M059J (cell line): ENCODE measurements at regions not wholly inside any gene's neighbourhood (a gene's known extent, or its start where the extent isn't known, plus 50 kb on each side); places are given as distances from the start of the nearest gene placed in this dataset.
"Not testable (repeated sequence)": the region's sequence is repeated elsewhere in the genome, so short reads cannot be mapped to it uniquely, and the experiment has no call there.

Experiments used
- DNase-seq: peaks from one replicate; pipeline ENCODE4 v3.0.0-alpha.2; 2012; ENCODE audit warnings: low read depth

DNA sequence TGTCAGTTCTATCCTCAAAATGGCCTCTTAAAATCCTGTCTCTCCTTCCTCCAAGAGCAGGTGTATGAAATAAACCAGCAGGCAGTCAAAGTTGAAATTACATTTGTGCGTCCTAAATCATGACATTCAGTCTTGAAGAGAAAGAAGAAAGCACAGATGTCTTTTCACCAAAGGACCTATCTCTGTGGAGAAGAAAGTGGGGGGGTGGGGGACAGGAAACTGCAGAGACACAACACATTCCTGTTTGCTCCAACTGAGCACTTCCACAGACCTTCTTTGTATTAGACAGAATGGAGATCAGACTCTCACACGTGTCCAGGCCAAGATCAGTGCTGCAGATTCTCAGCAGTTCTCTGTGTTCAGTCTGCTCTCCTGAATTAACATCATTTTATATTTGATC, 471.9 kb upstream of the RGMB start:
- DNase-seq, result no peak

DNA sequence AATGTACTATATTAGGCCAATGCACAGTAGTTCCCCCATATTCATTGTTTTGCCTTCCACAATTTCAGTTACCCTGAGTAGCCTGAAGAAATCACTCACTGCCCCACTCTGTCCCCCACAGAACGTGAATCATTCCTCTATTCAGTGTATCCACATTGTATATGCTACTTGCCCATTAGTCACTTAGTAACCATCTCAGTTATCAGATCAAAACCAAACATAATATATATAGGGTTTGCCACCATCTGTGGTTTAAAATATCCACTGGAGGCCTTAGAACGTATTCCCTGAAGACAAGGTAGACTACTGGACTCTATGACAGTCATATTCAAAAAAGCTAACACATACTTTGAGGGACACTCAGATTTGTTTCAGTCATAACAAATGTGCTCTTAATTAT, 465.7 kb upstream of the RGMB start:
- DNase-seq, result peak; percentile 85

DNA sequence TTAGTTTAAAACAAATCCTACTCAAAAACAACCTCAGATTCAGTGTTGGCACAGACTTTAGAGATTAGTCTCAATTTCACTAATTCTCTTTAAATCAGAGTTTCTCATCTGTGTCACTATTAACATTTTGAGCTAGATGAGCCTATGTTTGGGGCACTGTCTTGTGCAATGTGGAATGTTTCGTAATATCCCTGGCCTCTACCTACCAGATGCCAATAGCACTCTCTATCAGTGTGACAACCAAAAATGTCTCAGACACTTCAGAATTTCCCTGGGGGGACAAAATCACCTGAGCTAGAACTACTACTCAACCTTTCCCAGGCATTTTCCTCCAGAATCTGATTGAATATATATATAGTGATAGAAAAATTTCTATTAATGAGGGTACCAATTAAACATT, 465.2 kb upstream of the RGMB start:
- no peak for DNase-seq

DNA sequence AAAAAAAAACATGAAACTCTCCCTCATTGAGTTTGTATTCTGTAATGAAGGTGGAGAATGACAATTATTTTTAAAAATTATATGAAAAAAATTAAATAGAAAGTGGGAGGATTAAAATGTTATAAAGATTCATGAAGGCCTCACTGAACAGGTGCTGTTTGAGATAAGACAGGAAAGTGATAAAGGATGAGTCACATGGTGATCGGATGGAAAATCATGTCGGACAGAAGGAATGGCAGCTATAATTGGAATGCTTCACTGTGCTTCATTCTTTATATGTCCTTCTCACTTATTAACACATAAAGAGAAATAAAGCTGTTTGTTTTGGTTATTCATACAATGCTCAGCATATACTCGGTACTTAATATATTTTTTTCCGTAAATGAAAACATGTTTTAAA, 464.5 kb upstream of the RGMB start:
- DNase-seq, result peak; percentile 65

DNA sequence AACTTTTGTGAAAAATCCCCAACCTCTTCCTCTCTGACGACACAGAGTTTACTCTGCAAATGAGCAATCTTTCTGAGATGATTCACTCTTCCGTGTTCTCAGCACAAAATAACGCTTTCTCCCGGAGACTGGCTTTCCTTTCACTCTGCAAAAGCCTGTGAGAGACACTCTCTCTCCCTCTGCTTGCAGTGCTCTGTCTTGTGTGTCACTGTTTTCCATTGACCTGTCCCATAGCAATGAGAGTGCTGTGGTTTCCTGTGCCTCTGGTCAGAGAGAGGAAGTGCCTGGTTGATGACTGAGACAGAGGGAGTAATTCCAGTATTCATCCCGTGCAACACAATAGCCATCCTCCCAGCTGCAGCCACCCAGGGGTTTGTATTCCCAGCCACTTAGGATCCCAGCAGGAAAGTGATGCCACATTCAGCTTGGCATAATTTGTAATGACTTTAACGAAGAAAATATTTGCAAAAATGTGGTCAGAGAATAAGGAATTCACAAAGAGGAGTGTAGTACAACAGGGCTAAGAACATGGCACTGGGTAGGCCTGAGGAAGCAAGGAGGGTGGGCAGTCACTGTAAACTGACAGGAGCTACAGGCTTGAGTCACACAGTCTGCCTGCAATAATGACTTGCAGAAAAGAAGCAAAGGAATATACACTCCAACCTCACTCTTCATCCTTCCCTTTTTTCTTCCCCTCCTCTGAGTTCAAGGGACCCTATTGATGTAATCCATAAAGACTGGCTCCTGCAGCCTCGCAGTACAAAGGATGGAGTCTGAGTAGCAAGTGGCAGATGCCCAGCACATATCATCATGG, 463.5 kb upstream of the RGMB start:
- DNase-seq, result peak; percentile 100

DNA sequence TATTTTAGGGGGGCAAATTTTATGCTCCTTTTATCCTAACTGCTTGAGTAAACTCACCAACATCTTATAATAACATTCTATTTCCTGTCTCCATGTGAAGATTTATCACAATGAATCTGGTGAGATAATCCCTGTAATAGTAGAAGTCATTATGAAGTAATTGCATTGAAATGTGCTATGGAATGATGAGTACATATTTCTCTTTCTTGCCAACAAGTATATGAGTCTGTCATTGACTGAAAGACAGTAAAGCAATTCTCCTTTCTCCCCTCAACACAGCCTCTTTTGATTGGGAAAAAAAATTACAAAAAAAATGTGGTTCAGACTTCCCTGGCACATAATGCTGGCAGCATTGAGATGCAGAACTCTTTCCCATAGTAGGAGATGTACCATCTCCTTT, 459.2 kb upstream of the RGMB start:
- DNase-seq, result peak; percentile 86

DNA sequence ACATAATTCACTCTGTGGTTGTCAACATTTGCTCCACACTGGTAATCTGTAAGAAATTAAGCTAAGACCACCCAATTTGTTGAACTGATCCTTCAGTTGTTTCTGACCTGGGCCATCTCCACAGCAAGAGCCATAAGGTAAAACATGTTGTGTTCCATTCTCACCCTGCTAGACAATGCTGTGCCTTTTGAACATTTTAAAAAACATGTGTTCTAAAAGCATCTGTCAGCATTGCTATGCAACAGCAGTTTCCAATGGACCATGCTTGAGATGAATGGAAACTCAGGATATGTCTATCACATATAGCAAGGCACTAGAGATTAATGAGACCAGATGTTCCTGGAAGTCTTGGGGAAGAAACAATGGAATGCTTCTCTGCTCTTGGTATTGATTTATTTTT, 455.1 kb upstream of the RGMB start:
- no peak for DNase-seq

DNA sequence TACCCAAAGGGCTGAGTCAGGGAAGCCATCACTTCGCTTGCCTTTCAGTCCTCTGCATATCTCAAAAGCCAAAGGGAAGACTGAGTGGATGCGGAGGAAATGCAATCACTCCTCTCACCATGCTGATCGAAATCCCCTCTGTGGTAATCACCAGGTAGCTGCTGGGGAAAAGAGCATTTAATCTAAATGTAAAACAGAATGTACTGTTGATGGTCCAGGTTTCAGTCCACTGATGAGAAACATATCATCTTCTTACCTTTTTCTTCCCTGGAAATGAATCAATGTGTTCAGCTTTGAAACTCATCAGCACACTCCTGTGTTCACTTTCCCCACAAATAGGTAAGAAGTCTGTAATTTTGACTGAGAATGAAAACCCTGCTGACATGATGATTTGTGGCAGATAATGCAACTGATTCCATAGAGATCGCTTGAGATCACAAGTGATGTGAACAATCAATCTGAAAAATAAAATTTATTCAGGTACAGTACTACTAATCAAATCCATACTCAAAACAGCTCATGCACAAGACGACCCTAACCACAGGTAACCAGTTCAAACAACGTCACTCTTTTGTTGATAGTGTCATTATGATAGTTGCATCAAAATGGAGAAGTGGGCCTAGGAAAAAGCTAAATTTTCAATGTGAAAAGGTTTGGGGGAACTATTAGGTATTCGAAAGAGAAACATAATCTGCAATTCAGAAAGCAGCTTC, 454.0 kb upstream of the RGMB start:
- no peak for DNase-seq

DNA sequence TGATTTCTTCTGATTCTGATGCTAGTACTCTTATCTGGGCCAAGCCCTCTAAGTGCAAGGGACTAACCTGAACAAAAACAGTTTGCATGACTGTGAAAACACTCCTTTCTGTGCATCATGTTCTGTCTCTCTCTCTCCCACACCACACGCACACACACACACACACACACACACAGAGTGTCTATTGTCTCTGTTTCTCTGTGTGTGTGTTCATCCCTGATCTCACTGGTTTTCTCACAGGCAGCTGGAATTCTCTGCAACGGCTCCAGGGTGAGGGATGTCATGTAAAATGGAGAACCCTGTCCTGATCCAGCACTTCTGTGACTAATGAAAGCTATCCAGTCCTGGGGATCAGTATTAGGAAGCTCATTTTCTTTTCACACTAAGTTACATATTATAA, 453.1 kb upstream of the RGMB start:
- DNase-seq, result no peak

DNA sequence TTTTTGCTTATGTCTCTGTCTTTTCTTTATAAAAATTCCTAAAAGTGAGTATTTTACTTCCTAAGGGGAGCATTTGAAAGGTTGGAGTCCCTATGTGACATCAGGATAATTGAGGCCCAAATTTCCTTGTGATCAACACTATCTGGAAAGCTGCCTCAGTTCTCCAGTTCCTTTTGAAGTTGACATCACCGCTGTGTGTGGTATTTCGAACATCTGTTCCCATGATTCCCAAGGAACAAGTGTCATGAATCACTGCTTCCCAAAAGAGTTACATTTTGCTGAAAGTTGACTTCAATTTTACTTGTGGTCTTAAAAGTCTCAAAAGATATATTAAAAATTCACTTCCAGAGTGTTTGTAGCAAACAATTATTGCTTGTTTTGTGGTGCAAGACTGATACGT, 452.1 kb upstream of the RGMB start:
- no peak for DNase-seq

DNA sequence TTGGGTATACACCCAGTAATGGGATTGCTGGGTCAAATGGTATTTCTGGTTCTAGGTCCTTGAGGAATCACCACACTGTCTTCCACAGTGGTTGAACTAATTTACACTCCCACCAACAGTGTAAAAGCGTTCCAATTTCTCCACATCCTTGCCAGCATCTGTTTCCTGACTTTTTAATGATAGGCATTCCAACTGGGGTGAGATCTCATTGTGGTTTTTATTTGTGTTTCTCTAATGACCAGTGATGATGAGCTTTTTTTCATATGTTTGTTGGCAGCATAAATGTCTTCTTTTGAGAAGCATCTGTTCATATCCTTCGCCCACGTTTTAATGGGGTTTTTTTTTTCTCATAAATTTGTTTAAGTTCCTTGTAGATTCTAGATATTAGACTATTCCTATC, 448.3 kb upstream of the RGMB start:
- DNase-seq, result not testable (repeated sequence)

DNA sequence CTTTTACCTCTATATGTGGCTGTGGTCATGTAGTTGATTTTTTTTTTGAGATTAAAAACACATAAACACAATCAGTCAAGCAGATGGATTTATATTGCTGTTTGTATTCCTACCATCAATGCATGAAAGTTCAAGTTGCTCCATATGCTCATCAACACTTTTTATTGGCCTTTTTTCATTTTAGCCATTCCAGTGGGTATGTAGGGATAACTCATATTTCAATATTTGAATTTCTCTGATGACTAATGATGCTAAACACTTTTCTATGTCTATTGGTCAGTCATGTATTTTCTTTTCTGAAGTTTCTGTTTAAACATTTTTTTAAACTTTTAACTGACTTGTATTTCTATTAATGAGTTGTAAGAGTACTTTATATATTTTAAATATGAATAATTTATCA, 445.4 kb upstream of the RGMB start:
- DNase-seq, result no peak

DNA sequence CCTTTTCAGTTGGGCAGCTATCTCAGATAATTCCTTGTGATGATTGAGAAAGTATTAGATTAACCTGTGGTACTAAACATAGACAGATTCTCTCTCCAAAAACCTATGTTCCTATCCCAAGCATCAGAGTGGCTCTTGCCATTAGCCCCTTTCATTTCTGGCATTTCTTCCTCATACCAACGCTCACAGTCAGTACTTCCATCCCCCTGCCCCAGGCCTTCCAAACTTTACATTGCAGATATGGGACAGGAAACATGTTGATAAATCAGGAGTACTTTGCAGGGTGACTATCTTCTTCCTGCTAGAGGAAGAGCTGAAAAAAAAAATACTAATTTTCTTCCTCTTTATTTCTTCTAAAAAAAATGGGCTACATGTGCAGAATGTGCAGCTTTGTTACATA, 442.6 kb upstream of the RGMB start:
- no peak for DNase-seq

DNA sequence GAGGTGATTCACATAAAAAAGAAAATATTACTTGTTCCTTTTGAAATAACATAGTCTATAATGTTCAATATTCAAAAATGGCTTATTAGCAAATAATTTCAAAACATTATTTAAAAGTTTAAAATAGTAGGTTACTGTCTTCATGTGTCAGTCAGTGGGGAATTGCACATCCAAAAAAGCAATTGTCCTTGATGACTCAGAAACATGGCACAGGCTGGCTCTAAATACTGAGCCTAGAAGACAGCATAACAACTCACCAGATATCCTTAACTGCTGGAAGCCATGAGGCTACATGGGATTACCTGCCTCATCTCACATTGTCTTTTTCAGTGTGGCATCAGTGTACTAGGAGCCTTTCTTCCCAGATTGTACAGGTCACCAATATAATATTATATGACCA, 439.5 kb upstream of the RGMB start:
- peak; percentile 25 for DNase-seq

DNA sequence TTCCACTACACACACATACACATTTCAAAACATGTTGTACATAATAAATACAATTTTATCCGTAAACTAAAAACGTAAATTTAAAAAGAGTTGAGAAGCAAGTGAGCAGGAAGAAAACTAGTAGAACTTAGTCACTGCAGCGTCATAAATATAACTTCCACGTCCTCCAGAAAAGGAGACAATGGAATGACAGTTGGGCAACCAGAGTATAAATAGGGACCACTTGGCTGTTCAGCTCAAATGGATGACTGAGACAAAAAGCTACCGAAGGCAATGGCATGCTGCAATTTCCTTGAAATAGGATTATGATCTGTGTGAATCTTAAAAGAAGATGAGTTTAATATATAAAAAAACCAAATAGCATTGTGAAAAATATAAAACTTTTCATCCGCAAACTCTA, 438.5 kb upstream of the RGMB start:
- DNase-seq, result no peak

DNA sequence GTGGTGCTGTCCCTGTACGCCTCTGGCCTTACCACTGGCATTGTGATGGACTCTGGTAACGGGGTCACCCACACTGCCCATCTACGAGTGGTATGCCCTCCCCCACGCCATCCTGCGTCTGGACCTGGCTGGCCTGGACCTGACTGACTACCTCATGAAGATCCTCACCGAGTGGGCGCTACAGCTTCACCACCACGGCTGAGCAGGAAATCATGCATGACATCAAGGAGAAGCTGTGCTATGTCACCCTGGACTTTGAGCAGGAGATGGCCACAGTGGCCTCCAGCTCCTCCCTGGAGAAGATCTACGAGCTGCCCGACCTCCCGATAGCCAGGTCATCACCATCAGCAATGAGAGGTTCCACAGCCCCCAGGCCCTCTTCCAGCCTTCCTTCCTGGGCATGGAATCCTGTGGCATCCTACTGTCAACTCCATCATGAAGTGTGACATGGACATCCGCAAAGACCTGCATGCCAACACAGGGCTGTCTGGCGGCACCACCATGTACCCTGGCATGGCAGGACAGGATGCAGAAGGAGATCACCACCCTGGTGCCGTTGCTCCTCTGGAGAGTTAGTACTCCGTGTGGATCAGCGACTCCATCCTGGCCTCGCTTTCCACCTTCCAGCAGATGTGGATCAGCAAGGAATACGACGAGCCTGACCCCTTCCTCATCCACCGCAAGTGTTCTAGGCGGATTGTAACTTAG, 434.2 kb upstream of the RGMB start:
- DNase-seq, result no peak

DNA sequence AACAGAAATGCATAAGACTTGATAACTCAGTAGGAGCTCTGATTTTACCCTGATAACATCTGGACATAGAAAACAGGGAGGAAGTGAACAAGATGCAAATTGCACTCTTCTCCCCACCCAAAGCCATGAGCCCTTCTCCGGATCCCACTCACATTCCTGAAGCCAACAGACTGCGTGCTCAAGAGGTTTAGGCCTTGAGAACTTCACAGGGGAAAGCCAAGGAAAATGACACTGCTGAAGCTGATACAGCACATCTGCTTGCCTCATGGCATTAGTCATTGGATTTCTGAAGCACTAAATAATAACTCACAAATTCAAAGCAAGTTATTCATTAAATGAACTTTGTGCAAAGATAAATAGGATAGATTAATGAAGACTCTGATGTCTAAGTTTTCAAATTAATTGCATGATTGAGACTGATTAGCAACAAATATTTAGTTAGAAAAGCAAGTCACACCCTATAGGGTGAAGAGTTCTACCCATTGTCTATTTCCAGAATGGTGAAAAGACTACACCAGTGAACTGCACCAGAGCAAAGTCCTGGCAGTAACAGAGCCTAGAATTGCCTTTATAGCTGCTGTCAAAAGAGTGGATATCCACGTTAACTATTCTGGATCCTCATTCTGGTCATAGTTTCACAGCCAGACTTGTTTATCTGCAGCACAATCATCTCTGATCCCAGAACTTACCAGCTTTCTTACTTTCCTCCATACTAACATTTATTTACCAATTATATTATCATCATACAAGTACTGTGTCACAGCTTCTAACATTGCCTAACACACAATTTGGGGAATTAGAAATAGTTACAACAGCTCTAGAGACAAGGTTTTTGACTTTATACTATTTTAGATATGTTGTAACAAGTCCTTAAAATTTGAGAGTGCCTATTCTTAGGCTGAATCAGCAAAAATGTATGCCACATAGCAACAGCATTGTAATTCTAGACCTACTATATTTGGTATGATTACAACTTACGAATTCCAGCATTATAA, 432.1 kb upstream of the RGMB start:
- DNase-seq, result no peak

DNA sequence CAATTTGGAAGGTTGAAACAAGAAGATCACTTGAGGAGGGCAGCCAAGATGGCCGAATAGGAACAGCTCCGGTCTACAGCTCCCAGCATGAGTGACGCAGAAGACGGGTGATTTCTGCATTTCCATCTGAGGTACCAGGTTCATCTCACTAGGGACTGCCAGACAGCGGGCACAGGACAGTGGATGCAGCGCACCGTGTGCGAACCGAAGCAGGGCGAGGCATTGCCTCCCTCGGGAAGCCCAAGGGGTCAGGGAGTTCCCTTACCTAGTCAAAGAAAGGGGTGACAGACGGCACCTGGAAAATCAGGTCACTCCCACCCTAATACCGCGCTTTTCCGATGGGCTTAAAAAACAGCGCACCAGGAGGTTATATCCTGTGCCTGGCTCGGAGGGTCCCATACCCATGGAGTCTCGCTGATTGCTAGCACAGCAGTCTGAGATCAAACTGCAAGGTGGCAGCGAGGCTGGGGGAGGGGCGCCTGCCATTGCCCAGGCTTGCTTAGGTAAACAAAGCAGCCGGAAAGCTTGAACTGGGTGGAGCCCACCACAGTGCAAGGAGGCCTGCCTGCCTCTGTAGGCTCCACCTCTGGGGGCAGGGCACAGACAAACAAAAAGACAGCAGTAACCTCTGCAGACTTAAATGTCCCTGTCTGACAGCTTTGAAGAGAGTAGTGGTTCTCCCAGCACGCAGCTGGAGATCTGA, 430.4 kb upstream of the RGMB start:
- not testable (repeated sequence) for DNase-seq

DNA sequence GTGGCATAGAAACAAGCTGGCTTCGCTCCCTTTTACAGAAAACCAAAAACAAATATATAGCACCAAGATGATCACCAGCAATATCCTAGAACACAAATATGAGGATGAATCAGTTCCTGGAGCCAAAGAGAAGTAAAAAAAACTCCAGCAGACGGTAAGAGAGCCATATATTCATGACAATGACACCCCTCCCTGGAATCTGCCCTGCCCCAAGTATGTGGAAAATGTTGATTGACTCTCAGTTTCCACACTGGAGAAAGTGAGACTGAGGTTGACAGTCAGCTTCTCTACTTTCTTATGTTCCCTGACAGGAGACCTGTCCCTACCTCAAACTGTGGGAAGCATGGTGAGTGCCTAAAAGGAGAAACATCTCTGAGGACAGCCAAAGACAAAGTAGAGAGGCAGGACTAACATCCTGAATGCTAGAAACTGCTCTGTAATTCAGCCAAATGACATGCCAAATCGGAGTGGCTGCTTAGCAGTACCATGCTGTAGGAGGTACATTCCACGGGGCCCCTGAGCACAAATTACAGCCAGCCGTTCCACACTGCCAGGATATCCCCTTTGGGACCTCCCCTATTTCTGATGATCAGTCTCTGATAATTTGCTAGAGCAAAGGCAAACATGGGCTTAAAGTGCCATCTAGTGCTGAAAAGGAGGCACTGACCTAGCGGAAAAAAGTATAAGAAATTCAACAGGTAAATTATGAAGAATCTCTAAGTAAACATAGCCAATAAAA, 424.0 kb upstream of the RGMB start:
- peak; percentile 76 for DNase-seq

DNA sequence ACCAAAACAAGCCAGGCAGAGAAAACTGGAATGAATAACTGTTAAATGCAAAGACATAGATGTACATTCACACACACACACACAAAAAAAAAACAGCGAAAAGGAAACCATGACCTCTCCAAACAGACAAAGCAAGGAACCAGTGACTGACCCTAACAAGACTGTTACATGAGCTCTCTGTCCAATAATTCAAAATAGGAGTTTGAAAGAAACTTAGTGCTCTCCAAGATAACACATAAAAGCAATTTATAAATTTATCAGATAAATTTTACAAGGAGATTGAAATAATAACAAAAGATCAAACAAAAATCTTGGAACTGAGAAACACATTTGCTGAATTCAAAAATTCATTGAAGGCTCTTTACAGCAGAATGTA, 423.5 kb upstream of the RGMB start:
- DNase-seq, result no peak
